ENCODE measurements at regions not wholly inside any gene's neighbourhood (a gene's known extent, or its start where the extent isn't known, plus 50 kb on each side); places are given as distances from the start of the nearest gene placed in this dataset.
A peak's percentile ranks its signal among the peaks of the same experiment; 100 is the strongest.

DNA sequence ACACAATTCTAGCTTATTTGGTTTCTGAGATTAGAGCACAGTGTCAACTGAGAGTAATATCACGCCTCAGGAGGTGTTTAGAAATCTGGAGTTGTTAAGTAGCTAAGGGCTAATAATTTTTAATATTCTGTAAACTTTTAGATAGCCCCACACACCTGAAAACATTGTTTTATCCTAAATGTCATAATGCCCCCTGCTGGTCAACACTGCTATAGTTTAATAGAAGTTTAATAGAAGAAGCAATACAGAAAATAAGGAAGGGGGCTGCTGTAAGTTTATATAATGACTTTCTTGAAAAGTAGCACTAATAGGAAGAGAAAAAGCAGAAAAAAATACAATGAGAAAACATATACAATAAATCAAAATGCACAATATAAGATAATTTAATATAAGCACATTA lies 516.4 kb upstream of the PCDH11Y start:
- no peak overlapping the region for H3K27ac ChIP-seq (ENCODE audit: low read length)
- no peak for DNase-seq
- no peaks in the 10 kb centered on the region for H3K79me2 ChIP-seq (ENCODE audit: insufficient read depth, low read length)
- no peak overlapping the region for H3K4me3 ChIP-seq (ENCODE audit: low read depth in 1 of 2, low read length in 2 of 2)
- H2AFZ ChIP-seq (ENCODE audit: low read depth, low read length) = no peak overlapping the region
- no peak overlapping the region for H3K4me2 ChIP-seq (ENCODE audit: insufficient read depth, low read length)
- no peaks in the 10 kb centered on the region for H3K36me3 ChIP-seq (ENCODE audit: insufficient read depth, low read length)
- no peaks in the 10 kb centered on the region for H3K4me1 ChIP-seq (ENCODE audit: insufficient read depth, low read length)
- no peaks in the 10 kb centered on the region for H3K9me3 ChIP-seq (ENCODE audit: insufficient read depth, low read length, severe bottlenecking)
- no peak overlapping the region for H3K9ac ChIP-seq (ENCODE audit: low read depth, low read length)
- no peaks in the 10 kb centered on the region for H3K27me3 ChIP-seq (ENCODE audit: insufficient read depth, low read length, poor library complexity)
- TF ChIP-seq, protein P1, sequence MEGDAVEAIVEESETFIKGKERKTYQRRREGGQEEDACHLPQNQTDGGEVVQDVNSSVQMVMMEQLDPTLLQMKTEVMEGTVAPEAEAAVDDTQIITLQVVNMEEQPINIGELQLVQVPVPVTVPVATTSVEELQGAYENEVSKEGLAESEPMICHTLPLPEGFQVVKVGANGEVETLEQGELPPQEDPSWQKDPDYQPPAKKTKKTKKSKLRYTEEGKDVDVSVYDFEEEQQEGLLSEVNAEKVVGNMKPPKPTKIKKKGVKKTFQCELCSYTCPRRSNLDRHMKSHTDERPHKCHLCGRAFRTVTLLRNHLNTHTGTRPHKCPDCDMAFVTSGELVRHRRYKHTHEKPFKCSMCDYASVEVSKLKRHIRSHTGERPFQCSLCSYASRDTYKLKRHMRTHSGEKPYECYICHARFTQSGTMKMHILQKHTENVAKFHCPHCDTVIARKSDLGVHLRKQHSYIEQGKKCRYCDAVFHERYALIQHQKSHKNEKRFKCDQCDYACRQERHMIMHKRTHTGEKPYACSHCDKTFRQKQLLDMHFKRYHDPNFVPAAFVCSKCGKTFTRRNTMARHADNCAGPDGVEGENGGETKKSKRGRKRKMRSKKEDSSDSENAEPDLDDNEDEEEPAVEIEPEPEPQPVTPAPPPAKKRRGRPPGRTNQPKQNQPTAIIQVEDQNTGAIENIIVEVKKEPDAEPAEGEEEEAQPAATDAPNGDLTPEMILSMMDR (IDR thresholded peaks at IDR 0.05; ENCODE audit: borderline replicate concordance, extremely low read depth, low read length, poor library complexity, severe bottlenecking) = peak; percentile 54
- no peak for TF ChIP-seq EZH2 (IDR thresholded peaks at IDR 0.05; ENCODE audit: borderline replicate concordance, low read depth, low read length, severe bottlenecking)
- ATAC-seq (ENCODE audit: insufficient read depth, low read depth) = no peak
- no peaks in the 10 kb centered on the region for H4K20me1 ChIP-seq (ENCODE audit: insufficient read depth, low read length)
